HepG2 (cell line): ENCODE measurements at regions not wholly inside any gene's neighbourhood (a gene's known extent, or its start where the extent isn't known, plus 50 kb on each side); places are given as distances from the start of the nearest gene placed in this dataset.

ENCODE experiments used
- ATAC-seq: fragments of 200-7000 bp; cut with Tn5 transposase; 3 replicates; pipeline ENCODE4 v1.9.1; 2020; ENCODE audit warnings: mild to moderate bottlenecking, moderate library complexity
- BruUV-seq: library from RNA; stranded (reverse); fragments of 400-500 nt; replicated peaks from 2 replicates; lab custom pipeline; 2021; lab: Mats Ljungman, UMichigan
- CTCF ChIA-PET: fragments of 300-600 bp; formaldehyde crosslinking; extraction: SDS; loops from one replicate; lab custom pipeline; 2021; ENCODE audit warnings: low total read pairs, inconsistent platforms, low intra/inter-chr PET ratio; lab: Yijun Ruan, JAX
- POLR2A ChIA-PET: fragments of 350-600 bp; sonication (Branson Sonifier 250); formaldehyde crosslinking; loops from one replicate; lab custom pipeline; 2020; ENCODE audit warnings: antibody characterized with exemption, inconsistent platforms; lab: Yijun Ruan, JAX
- DNase-seq: peaks from one replicate; pipeline ENCODE4 v3.0.0-alpha.2; 2015; ENCODE audit warnings: low spot score
- FAIRE-seq: peaks from 3 replicates; lab custom pipeline; 2011; peaks lifted over from hg19 to GRCh38; lab: Jason Lieb, UNC
- H2AFZ ChIP-seq: one replicate; pipeline ENCODE4 v1.6.1; 2011; ENCODE audit warnings: low read length, inconsistent platforms
- H3K27ac ChIP-seq: fragments of 300-600 bp; 3 replicates; pipeline ENCODE4 v1.8.0; 2011; ENCODE audit warnings: mixed run types, mild to moderate bottlenecking, mixed read lengths, low read length, inconsistent platforms; ENCODE audit not compliant: insufficient read depth; ENCODE audit errors: extremely low read length
- H3K27me3 ChIP-seq, 2 experiments: fragments of 200-600 bp in 1 of 2; 2 replicates in 1 of 2; 3 replicates in 1 of 2; pipeline versions ENCODE4 v1.6.0 to v1.8.0; 2011; ENCODE audit warnings: low read length in 2 of 2, mild to moderate bottlenecking in 2 of 2, moderate library complexity in 2 of 2, inconsistent platforms in 1 of 2; ENCODE audit not compliant: insufficient read depth in 2 of 2, control insufficient read depth in 1 of 2
- H3K36me3 ChIP-seq, 2 experiments: fragments of 200-600 bp in 1 of 2; replicated peaks in 1 of 2; 2 replicates in 1 of 2; 3 replicates in 1 of 2; pipeline versions ENCODE4 v1.5.1 to v1.8.0; 2011; ENCODE audit warnings: low read length in 2 of 2, inconsistent platforms in 1 of 2; ENCODE audit not compliant: insufficient read depth in 2 of 2, control insufficient read depth in 1 of 2
- H3K4me1 ChIP-seq: 2 replicates; pipeline ENCODE4 v1.5.1; 2012; ENCODE audit warnings: low read length, inconsistent platforms; ENCODE audit not compliant: insufficient read depth
- H3K4me2 ChIP-seq: 2 replicates; pipeline ENCODE4 v1.6.0; 2011; ENCODE audit warnings: low read depth, low read length, inconsistent platforms
- H3K4me3 ChIP-seq, 3 experiments: fragments of 200-600 bp in 1 of 3; sonication (generic), shearing (Covaris generic) in 1 of 3; replicated peaks in 1 of 3; 2 replicates each; pipeline ENCODE4 v1.5.1; 2011 to 2016; ENCODE audit warnings: low read length in 3 of 3, inconsistent platforms in 2 of 3, low read depth in 2 of 3, mild to moderate bottlenecking in 2 of 3, control low read depth in 1 of 3, mixed read lengths in 1 of 3; ENCODE audit not compliant: insufficient read depth in 1 of 3
- H3K79me2 ChIP-seq: one replicate; pipeline ENCODE4 v1.6.1; 2011; ENCODE audit warnings: low read length, inconsistent platforms; ENCODE audit not compliant: insufficient read depth
- H3K9ac ChIP-seq: 2 replicates; pipeline ENCODE4 v1.6.0; 2011; ENCODE audit warnings: mild to moderate bottlenecking, low read depth, low read length, inconsistent platforms; ENCODE audit not compliant: insufficient read depth
- H3K9me3 ChIP-seq: 2 replicates; pipeline ENCODE4 v1.5.1; 2012; ENCODE audit warnings: mild to moderate bottlenecking, low read length
- H4K20me1 ChIP-seq: 2 replicates; pipeline ENCODE4 v1.6.0; 2011; ENCODE audit warnings: inconsistent platforms, mild to moderate bottlenecking, low read length, moderate library complexity; ENCODE audit not compliant: insufficient read depth
- AHR ChIP-seq: IDR thresholded peaks from 2 replicates; pipeline ENCODE4 v1.6.1; 2018; ENCODE audit warnings: missing genetic modification reagents, missing compliant biosample characterization
- CENPX ChIP-seq: sonication (generic); formaldehyde crosslinking; IDR thresholded peaks from 2 replicates; pipeline ENCODE4 v1.9.0; 2021; ENCODE audit warnings: mild to moderate bottlenecking, missing genetic modification reagents, moderate library complexity
- HHEX ChIP-seq: IDR thresholded peaks from 2 replicates; pipeline ENCODE4 v1.6.1; 2016; ENCODE audit warnings: control low read depth
- HIVEP1 ChIP-seq: sonication (generic); formaldehyde crosslinking; IDR thresholded peaks from 2 replicates; pipeline ENCODE4 v1.4.0; 2020; ENCODE audit warnings: mild to moderate bottlenecking, missing genetic modification reagents
- KLF12 ChIP-seq: sonication (generic); formaldehyde crosslinking; IDR thresholded peaks from 2 replicates; pipeline ENCODE4 v1.4.0; 2020; ENCODE audit warnings: missing genetic modification reagents, borderline replicate concordance
- MIXL1 ChIP-seq: IDR thresholded peaks from 2 replicates; pipeline ENCODE4 v1.6.1; 2016
- RFX1 ChIP-seq: fragments of 450-650 bp; IDR thresholded peaks from 2 replicates; pipeline ENCODE4 v1.6.1; 2017
- RFXANK ChIP-seq: IDR thresholded peaks from 2 replicates; pipeline ENCODE4 v1.6.1; 2016
- ZNF331 ChIP-seq: sonication (generic); formaldehyde crosslinking; IDR thresholded peaks from 2 replicates; pipeline ENCODE4 v1.4.0; 2020; ENCODE audit warnings: missing genetic modification reagents
- ZNF337 ChIP-seq: sonication (generic); formaldehyde crosslinking; IDR thresholded peaks from 2 replicates; pipeline ENCODE4 v1.5.1; 2020; ENCODE audit warnings: missing genetic modification reagents, low read depth, mild to moderate bottlenecking, borderline replicate concordance
- ZNF724P ChIP-seq: sonication (generic); formaldehyde crosslinking; IDR thresholded peaks from 2 replicates; pipeline ENCODE4 v1.8.0; 2022; ENCODE audit warnings: missing genetic modification reagents, borderline replicate concordance
- WGBS: methylation state at CpG from one replicate; pipeline ENCODE4 v1.1.6; 2017; ENCODE audit warnings: low lambda C conversion rate; 5-methylcytosine and 5-hydroxymethylcytosine counted together
- in situ Hi-C: cut with HindIII; loops from 2 replicates; pipeline ENCODE4 v1.10.0; 2017; ENCODE audit warnings: low pct_unique_long_range_greater_than_20kb; ENCODE audit not compliant: extremely low pct_ligation_motif_present
- intact Hi-C: fragments of 100-400 bp; cut with micrococcal nuclease; formaldehyde crosslinking; loops from one replicate; pipeline ENCODE4 v1.10.0; 2022; ENCODE audit not compliant: unreplicated experiment
- TF ChIP-seq, protein P1 (sequence below): sonication (generic); formaldehyde crosslinking; IDR thresholded peaks from 2 replicates; pipeline ENCODE4 v1.4.0; 2020; ENCODE audit warnings: missing genetic modification reagents
- TF ChIP-seq, protein P2 (sequence below): IDR thresholded peaks from 2 replicates; pipeline ENCODE4 v1.6.1; 2012; ENCODE audit warnings: low read depth, low read length, improper control_type of control experiment
- TF ChIP-seq, protein P3 (sequence below): sonication (generic); formaldehyde crosslinking; IDR thresholded peaks from 2 replicates; pipeline ENCODE4 v1.4.0; 2020; ENCODE audit warnings: low read depth, missing genetic modification reagents

DNA sequence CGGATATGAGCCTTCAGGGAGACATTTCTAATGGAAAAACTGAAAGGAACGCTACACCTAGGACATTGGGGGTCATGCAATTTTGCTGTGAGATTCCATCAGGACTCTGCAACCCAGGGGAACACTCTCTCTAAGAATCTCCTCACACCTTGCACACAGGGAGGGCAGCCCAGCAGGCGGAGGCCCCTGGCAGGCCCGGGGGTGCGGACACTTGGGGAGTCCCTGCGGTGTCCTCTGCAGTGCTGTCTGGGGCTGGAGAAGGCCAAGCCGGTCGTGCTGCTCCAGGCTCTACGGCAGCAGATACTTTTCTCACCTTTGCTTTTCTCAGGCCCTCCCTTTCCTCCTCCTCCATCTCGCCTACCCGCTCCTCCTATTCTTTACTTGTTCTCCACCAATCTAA, 54.7 kb upstream of the FAM110C start:
- H3K4me3 ChIP-seq: no peak overlapping the region
- no peak for DNase-seq
- no peaks in the 10 kb centered on the region for H4K20me1 ChIP-seq
- FAIRE-seq: no peak
- CTCF ChIA-PET: no interaction called here
- no peak overlapping the region for H2AFZ ChIP-seq
- no peaks in the 10 kb centered on the region for H3K36me3 ChIP-seq
- H3K27me3 ChIP-seq: peaks cover 0 to 11% of the 10 kb centered on the region in 2 experiments; a peak in 2 of 5 replicates
- TF ChIP-seq MIXL1 (no peak), ZNF331 (CRISPR knock-in tag) (no peak), CENPX (CRISPR knock-in tag) (no peak), ZNF724P (CRISPR knock-in tag) (no peak), ZNF337 (CRISPR knock-in tag) (no peak), AHR (CRISPR knock-in tag) (no peak), RFX1 (no peak), KLF12 (CRISPR knock-in tag) (no peak), HHEX (CRISPR knock-in tag) (no peak), RFXANK (no peak), HIVEP1 (CRISPR knock-in tag) (no peak)
- TF ChIP-seq, protein P1, sequence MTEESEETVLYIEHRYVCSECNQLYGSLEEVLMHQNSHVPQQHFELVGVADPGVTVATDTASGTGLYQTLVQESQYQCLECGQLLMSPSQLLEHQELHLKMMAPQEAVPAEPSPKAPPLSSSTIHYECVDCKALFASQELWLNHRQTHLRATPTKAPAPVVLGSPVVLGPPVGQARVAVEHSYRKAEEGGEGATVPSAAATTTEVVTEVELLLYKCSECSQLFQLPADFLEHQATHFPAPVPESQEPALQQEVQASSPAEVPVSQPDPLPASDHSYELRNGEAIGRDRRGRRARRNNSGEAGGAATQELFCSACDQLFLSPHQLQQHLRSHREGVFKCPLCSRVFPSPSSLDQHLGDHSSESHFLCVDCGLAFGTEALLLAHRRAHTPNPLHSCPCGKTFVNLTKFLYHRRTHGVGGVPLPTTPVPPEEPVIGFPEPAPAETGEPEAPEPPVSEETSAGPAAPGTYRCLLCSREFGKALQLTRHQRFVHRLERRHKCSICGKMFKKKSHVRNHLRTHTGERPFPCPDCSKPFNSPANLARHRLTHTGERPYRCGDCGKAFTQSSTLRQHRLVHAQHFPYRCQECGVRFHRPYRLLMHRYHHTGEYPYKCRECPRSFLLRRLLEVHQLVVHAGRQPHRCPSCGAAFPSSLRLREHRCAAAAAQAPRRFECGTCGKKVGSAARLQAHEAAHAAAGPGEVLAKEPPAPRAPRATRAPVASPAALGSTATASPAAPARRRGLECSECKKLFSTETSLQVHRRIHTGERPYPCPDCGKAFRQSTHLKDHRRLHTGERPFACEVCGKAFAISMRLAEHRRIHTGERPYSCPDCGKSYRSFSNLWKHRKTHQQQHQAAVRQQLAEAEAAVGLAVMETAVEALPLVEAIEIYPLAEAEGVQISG (CRISPR knock-in tag): no peak
- TF ChIP-seq, protein P2, sequence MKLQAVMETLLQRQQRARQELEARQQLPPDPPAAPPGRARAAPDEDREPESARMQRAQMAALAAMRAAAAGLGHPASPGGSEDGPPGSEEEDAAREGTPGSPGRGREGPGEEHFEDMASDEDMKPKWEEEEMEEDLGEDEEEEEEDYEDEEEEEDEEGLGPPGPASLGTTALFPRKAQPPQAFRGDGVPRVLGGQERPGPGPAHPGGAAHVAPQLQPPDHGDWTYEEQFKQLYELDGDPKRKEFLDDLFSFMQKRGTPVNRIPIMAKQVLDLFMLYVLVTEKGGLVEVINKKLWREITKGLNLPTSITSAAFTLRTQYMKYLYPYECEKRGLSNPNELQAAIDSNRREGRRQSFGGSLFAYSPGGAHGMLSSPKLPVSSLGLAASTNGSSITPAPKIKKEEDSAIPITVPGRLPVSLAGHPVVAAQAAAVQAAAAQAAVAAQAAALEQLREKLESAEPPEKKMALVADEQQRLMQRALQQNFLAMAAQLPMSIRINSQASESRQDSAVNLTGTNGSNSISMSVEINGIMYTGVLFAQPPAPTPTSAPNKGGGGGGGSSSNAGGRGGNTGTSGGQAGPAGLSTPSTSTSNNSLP: no peak
- TF ChIP-seq, protein P3, sequence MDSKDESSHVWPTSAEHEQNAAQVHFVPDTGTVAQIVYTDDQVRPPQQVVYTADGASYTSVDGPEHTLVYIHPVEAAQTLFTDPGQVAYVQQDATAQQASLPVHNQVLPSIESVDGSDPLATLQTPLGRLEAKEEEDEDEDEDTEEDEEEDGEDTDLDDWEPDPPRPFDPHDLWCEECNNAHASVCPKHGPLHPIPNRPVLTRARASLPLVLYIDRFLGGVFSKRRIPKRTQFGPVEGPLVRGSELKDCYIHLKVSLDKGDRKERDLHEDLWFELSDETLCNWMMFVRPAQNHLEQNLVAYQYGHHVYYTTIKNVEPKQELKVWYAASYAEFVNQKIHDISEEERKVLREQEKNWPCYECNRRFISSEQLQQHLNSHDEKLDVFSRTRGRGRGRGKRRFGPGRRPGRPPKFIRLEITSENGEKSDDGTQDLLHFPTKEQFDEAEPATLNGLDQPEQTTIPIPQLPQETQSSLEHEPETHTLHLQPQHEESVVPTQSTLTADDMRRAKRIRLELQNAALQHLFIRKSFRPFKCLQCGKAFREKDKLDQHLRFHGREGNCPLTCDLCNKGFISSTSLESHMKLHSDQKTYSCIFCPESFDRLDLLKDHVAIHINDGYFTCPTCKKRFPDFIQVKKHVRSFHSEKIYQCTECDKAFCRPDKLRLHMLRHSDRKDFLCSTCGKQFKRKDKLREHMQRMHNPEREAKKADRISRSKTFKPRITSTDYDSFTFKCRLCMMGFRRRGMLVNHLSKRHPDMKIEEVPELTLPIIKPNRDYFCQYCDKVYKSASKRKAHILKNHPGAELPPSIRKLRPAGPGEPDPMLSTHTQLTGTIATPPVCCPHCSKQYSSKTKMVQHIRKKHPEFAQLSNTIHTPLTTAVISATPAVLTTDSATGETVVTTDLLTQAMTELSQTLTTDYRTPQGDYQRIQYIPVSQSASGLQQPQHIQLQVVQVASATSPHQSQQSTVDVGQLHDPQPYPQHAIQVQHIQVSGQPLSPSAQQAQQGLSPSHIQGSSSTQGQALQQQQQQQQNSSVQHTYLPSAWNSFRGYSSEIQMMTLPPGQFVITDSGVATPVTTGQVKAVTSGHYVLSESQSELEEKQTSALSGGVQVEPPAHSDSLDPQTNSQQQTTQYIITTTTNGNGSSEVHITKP (CRISPR knock-in tag): no peak
- no peak for ATAC-seq
- H3K9ac ChIP-seq: no peak overlapping the region
- no TSS peak for BruUV-seq
- no peak overlapping the region for H3K4me2 ChIP-seq
- H3K27ac ChIP-seq: no peak overlapping the region
- H3K9me3 ChIP-seq: no peaks in the 10 kb centered on the region; the same call in 1 of the 2 replicates
- POLR2A ChIA-PET: no interaction called here
- in situ Hi-C loops (no loop called here), intact Hi-C loops (no loop called here)
- H3K4me1 ChIP-seq: no peaks in the 10 kb centered on the region
- no peaks in the 10 kb centered on the region for H3K79me2 ChIP-seq
- WGBS: 3% methylated on average over 10 of the region's 11 CpGs
